Neural cell (in vitro differentiated cells): ENCODE measurements at regions not wholly inside any gene's neighbourhood (a gene's known extent, or its start where the extent isn't known, plus 50 kb on each side); places are given as distances from the start of the nearest gene placed in this dataset.

ENCODE experiments used
- H2AFZ ChIP-seq: fragments of 200-600, 300-800 bp; sonication (generic), shearing (Covaris generic); 2 replicates; pipeline ENCODE4 v1.6.0; 2014; ENCODE audit warnings: low read depth, mild to moderate bottlenecking, antibody characterized with exemption, low read length, moderate library complexity
- H3F3A ChIP-seq: fragments of 200-600 bp; shearing (Covaris generic); 2 replicates; pipeline ENCODE4 v1.6.1; 2016; ENCODE audit warnings: mild to moderate bottlenecking, moderate library complexity, mixed read lengths, antibody characterized with exemption, low read length; ENCODE audit not compliant: insufficient read depth, poor library complexity, severe bottlenecking
- H3K27ac ChIP-seq: fragments of 200-600, 300-800 bp; sonication (generic), shearing (Covaris generic); 2 replicates; pipeline ENCODE4 v1.5.1; 2014; ENCODE audit warnings: mild to moderate bottlenecking, low read length, moderate library complexity
- H3K27me3 ChIP-seq: fragments of 300-800, 200-600 bp; sonication (generic), shearing (Covaris generic); 2 replicates; pipeline ENCODE4 v1.6.0; 2014; ENCODE audit warnings: mild to moderate bottlenecking, low read depth, low read length, moderate library complexity; ENCODE audit not compliant: insufficient read depth
- H3K36me3 ChIP-seq: fragments of 300-800, 200-600 bp; sonication (generic), shearing (Covaris generic); 2 replicates; pipeline ENCODE4 v1.5.1; 2014; ENCODE audit warnings: mild to moderate bottlenecking, antibody characterized with exemption, low read length, moderate library complexity; ENCODE audit not compliant: insufficient read depth
- H3K4me2 ChIP-seq: fragments of 300-800, 200-600 bp; sonication (generic), shearing (Covaris generic); 2 replicates; pipeline ENCODE4 v1.6.0; 2014; ENCODE audit warnings: mild to moderate bottlenecking, low read length
- H3K4me3 ChIP-seq: fragments of 300-800, 200-600 bp; sonication (generic), shearing (Covaris generic); 2 replicates; pipeline ENCODE4 v1.5.1; 2014; ENCODE audit warnings: mild to moderate bottlenecking, low read length, moderate library complexity
- H3K79me2 ChIP-seq: fragments of 200-600 bp; shearing (Covaris generic); replicated peaks from 2 replicates; pipeline ENCODE4 v1.6.0; 2014; ENCODE audit warnings: mild to moderate bottlenecking, low read length, moderate library complexity; ENCODE audit not compliant: insufficient read depth
- H3K9ac ChIP-seq: fragments of 300-800, 200-600 bp; sonication (generic), shearing (Covaris generic); 2 replicates; pipeline ENCODE4 v1.6.1; 2016; ENCODE audit warnings: mild to moderate bottlenecking, low read length, mixed read lengths
- H3K9me2 ChIP-seq: fragments of 200-600 bp; shearing (Covaris generic); 2 replicates; pipeline ENCODE4 v1.6.1; 2016; ENCODE audit warnings: mild to moderate bottlenecking, low read length, mixed read lengths; ENCODE audit not compliant: insufficient read depth
- H3K9me3 ChIP-seq: fragments of 200-600, 300-800 bp; sonication (generic), shearing (Covaris generic); 2 replicates; pipeline ENCODE4 v1.6.1; 2016; ENCODE audit warnings: mild to moderate bottlenecking, mixed run types, low read length, moderate library complexity, mixed read lengths
- H4K20me1 ChIP-seq: fragments of 200-600 bp; shearing (Covaris generic); 2 replicates; pipeline ENCODE4 v1.6.1; 2016; ENCODE audit warnings: mild to moderate bottlenecking, mixed run types; ENCODE audit not compliant: insufficient read depth
- EP300 ChIP-seq: fragments of 450-650 bp; conservative IDR thresholded peaks from 2 replicates; pipeline ENCODE4 v1.6.1; 2014; ENCODE audit warnings: antibody characterized with exemption, mild to moderate bottlenecking, moderate library complexity; ENCODE audit not compliant: poor library complexity, severe bottlenecking
- EZH2 ChIP-seq: fragments of 200-600, 300-800 bp; shearing (Covaris generic), sonication (generic); IDR thresholded peaks from 2 replicates; pipeline ENCODE4 v1.6.1; 2014; ENCODE audit warnings: antibody characterized with exemption, low read length, borderline replicate concordance, mild to moderate bottlenecking; ENCODE audit not compliant: insufficient read depth, poor library complexity, severe bottlenecking
- MXI1 ChIP-seq: fragments of 450-650 bp; conservative IDR thresholded peaks from 2 replicates; pipeline ENCODE4 v1.6.1; 2014; ENCODE audit warnings: antibody characterized with exemption, mild to moderate bottlenecking; ENCODE audit not compliant: poor library complexity, severe bottlenecking
- POLR2AphosphoS5 ChIP-seq: IDR thresholded peaks from 2 replicates; pipeline ENCODE4 v1.6.1; 2012
- RAD21 ChIP-seq: fragments of 450-650 bp; conservative IDR thresholded peaks from 2 replicates; pipeline ENCODE4 v1.6.1; 2014; ENCODE audit warnings: antibody characterized with exemption, mild to moderate bottlenecking, moderate library complexity
- SMC3 ChIP-seq: fragments of 450-650 bp; conservative IDR thresholded peaks from 2 replicates; pipeline ENCODE4 v1.6.1; 2014; ENCODE audit warnings: antibody characterized with exemption, mild to moderate bottlenecking, moderate library complexity; ENCODE audit not compliant: poor library complexity
- TAF1 ChIP-seq: IDR thresholded peaks from 2 replicates; pipeline ENCODE4 v1.6.1; 2012; ENCODE audit warnings: low read depth
- TF ChIP-seq, protein P1 (sequence below): IDR thresholded peaks from 2 replicates; pipeline ENCODE4 v1.6.1; 2012; ENCODE audit warnings: borderline replicate concordance
- TF ChIP-seq, protein P2 (sequence below): fragments of 450-650 bp; IDR thresholded peaks from 2 replicates; pipeline ENCODE4 v1.5.1; 2014; ENCODE audit warnings: antibody characterized with exemption, mild to moderate bottlenecking, moderate library complexity; ENCODE audit not compliant: poor library complexity, severe bottlenecking

DNA sequence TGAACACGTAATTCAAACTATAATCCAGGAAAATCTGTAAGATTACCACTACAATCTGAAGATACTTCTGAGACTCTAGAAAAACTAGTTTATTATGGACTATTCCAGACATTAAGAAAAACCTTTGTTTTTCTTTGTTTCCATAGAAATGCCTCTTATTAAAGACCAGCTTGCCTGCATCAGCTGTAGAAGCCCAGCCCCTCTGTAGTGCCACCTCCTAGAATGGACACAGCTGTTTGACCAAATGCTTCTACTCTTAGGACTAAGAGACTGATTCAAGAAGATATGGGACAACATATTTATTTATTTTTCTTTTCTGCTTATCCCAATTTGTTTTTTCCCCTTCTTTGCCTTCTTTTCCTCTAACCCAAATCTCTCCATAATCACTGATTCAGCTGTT is 93.8 kb downstream of the CXCL12 start:
- H3K9ac ChIP-seq, result no peak overlapping the region
- H3K9me2 ChIP-seq, result no peaks in the 10 kb centered on the region
- TF ChIP-seq MXI1 (no peak), EP300 (no peak), POLR2AphosphoS5 (no peak), RAD21 (no peak), TAF1 (no peak), SMC3 (no peak), EZH2 (no peak)
- TF ChIP-seq, protein P1, sequence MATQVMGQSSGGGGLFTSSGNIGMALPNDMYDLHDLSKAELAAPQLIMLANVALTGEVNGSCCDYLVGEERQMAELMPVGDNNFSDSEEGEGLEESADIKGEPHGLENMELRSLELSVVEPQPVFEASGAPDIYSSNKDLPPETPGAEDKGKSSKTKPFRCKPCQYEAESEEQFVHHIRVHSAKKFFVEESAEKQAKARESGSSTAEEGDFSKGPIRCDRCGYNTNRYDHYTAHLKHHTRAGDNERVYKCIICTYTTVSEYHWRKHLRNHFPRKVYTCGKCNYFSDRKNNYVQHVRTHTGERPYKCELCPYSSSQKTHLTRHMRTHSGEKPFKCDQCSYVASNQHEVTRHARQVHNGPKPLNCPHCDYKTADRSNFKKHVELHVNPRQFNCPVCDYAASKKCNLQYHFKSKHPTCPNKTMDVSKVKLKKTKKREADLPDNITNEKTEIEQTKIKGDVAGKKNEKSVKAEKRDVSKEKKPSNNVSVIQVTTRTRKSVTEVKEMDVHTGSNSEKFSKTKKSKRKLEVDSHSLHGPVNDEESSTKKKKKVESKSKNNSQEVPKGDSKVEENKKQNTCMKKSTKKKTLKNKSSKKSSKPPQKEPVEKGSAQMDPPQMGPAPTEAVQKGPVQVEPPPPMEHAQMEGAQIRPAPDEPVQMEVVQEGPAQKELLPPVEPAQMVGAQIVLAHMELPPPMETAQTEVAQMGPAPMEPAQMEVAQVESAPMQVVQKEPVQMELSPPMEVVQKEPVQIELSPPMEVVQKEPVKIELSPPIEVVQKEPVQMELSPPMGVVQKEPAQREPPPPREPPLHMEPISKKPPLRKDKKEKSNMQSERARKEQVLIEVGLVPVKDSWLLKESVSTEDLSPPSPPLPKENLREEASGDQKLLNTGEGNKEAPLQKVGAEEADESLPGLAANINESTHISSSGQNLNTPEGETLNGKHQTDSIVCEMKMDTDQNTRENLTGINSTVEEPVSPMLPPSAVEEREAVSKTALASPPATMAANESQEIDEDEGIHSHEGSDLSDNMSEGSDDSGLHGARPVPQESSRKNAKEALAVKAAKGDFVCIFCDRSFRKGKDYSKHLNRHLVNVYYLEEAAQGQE, result no peak
- TF ChIP-seq, protein P2, sequence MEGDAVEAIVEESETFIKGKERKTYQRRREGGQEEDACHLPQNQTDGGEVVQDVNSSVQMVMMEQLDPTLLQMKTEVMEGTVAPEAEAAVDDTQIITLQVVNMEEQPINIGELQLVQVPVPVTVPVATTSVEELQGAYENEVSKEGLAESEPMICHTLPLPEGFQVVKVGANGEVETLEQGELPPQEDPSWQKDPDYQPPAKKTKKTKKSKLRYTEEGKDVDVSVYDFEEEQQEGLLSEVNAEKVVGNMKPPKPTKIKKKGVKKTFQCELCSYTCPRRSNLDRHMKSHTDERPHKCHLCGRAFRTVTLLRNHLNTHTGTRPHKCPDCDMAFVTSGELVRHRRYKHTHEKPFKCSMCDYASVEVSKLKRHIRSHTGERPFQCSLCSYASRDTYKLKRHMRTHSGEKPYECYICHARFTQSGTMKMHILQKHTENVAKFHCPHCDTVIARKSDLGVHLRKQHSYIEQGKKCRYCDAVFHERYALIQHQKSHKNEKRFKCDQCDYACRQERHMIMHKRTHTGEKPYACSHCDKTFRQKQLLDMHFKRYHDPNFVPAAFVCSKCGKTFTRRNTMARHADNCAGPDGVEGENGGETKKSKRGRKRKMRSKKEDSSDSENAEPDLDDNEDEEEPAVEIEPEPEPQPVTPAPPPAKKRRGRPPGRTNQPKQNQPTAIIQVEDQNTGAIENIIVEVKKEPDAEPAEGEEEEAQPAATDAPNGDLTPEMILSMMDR, result no peak
- H4K20me1 ChIP-seq, result no peaks in the 10 kb centered on the region
- H3K36me3 ChIP-seq, result no peaks in the 10 kb centered on the region
- H3K27ac ChIP-seq, result no peak overlapping the region
- H3K27me3 ChIP-seq, result no peaks in the 10 kb centered on the region
- H3K9me3 ChIP-seq, result no peaks in the 10 kb centered on the region
- no peak overlapping the region for H3K4me2 ChIP-seq
- no peaks in the 10 kb centered on the region for H3F3A ChIP-seq
- H2AFZ ChIP-seq, result no peak overlapping the region
- no peaks in the 10 kb centered on the region for H3K79me2 ChIP-seq
- no peak overlapping the region for H3K4me3 ChIP-seq

DNA sequence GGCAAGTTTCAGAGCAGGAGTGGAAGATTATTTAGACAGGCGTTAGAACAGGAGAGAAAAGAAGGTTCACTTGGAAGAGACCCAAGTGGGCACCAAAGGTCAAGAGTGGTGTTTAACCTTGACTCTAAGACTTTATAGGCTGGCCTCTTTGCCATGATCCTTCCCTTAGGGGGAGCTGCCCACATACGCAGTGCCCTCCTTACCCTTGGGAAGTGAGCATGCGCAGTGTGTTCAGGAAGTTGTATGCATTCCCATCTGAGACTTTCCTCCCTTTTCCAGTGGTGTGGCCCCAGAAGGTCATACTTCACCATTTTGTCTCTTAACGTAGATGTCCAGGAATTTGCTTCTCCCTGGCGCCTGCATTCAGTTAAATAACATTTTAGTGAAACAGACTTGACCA is 95.8 kb downstream of the CXCL12 start:
- Histone ChIP-seq H4K20me1 (no peaks in the 10 kb centered on the region), H3K27ac (no peak overlapping the region), H3F3A (no peaks in the 10 kb centered on the region), H2AFZ (no peak overlapping the region), H3K9me2 (no peaks in the 10 kb centered on the region), H3K9ac (no peak overlapping the region), H3K4me3 (no peak overlapping the region), H3K36me3 (no peaks in the 10 kb centered on the region), H3K79me2 (no peaks in the 10 kb centered on the region), H3K27me3 (no peaks in the 10 kb centered on the region), H3K4me2 (no peak overlapping the region), H3K9me3 (no peaks in the 10 kb centered on the region)
- TF ChIP-seq RAD21 (no peak), EP300 (no peak)

DNA sequence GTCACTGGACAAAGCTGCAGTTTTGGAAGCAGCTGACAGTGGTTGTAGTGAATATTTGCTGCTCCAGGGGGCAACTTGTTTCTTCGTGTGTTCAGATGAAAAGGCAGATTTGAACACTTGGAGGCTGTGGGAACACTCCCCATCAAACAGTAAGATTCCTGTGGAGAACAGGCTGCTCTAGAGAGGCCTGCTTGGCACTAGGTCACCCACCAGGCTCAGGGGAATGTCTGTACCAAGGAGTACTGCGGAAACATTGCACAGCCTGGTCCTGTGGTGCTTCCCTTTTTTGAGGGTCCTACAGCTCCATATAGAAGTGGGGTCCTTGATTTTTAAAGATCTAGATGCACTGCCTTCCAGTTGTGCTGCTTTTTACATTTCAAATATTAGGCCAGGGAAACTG is 97.5 kb downstream of the CXCL12 start:
- Histone ChIP-seq H3K9me3 (no peaks in the 10 kb centered on the region), H4K20me1 (no peaks in the 10 kb centered on the region), H3K4me3 (no peak overlapping the region), H3K9me2 (no peaks in the 10 kb centered on the region), H3F3A (no peaks in the 10 kb centered on the region), H3K36me3 (no peaks in the 10 kb centered on the region), H3K27ac (no peak overlapping the region), H3K27me3 (no peaks in the 10 kb centered on the region), H3K79me2 (no peaks in the 10 kb centered on the region), H3K9ac (no peak overlapping the region), H2AFZ (no peak overlapping the region), H3K4me2 (no peak overlapping the region)
- TF ChIP-seq POLR2AphosphoS5 (no peak), EZH2 (no peak), SMC3 (no peak), MXI1 (no peak), EP300 (no peak), TAF1 (no peak), RAD21 (no peak)
- TF ChIP-seq, protein P2, result no peak
- TF ChIP-seq, protein P1, result no peak
